OCI-LY1 (cell line): ENCODE measurements at regions not wholly inside any gene's neighbourhood (a gene's known extent, or its start where the extent isn't known, plus 50 kb on each side); places are given as distances from the start of the nearest gene placed in this dataset.

Source experiments
- H2AFZ ChIP-seq: fragments of 200-600 bp; sonication (generic), shearing (Covaris generic); 2 replicates; pipeline ENCODE4 v1.6.0; 2014; ENCODE audit warnings: antibody characterized with exemption, mild to moderate bottlenecking, low read length
- H3F3A ChIP-seq: fragments of 200-600 bp; sonication (generic), shearing (Covaris generic); 2 replicates; pipeline ENCODE4 v1.6.0; 2014; ENCODE audit warnings: mild to moderate bottlenecking, antibody characterized with exemption, low read length, moderate library complexity; ENCODE audit not compliant: insufficient read depth
- H3K27ac ChIP-seq: fragments of 200-600 bp; sonication (generic); 2 replicates; pipeline ENCODE4 v1.5.1; 2014; ENCODE audit warnings: low read length, mixed run types, mild to moderate bottlenecking, low read depth; ENCODE audit not compliant: poor library complexity, severe bottlenecking
- H3K27me3 ChIP-seq: fragments of 200-600 bp; sonication (generic); 2 replicates; pipeline ENCODE4 v1.6.0; 2014; ENCODE audit warnings: antibody characterized with exemption, mild to moderate bottlenecking, low read length, moderate library complexity; ENCODE audit not compliant: insufficient read depth
- H3K36me3 ChIP-seq: fragments of 200-600 bp; sonication (generic); 2 replicates; pipeline ENCODE4 v1.6.1; 2014; ENCODE audit warnings: mild to moderate bottlenecking, antibody characterized with exemption, low read length, moderate library complexity, mixed read lengths; ENCODE audit not compliant: insufficient read depth
- H3K4me1 ChIP-seq: fragments of 200-600 bp; sonication (generic); 2 replicates; pipeline ENCODE4 v1.5.1; 2014; ENCODE audit warnings: mild to moderate bottlenecking, low read length, moderate library complexity; ENCODE audit not compliant: insufficient read depth, severe bottlenecking
- H3K4me2 ChIP-seq: fragments of 200-600 bp; sonication (generic), shearing (Covaris generic); 2 replicates; pipeline ENCODE4 v1.6.1; 2014; ENCODE audit warnings: low read length
- H3K4me3 ChIP-seq: fragments of 200-600 bp; sonication (generic); 2 replicates; pipeline ENCODE4 v1.5.1; 2014; ENCODE audit warnings: low read length, low read depth, mild to moderate bottlenecking, mixed read lengths; ENCODE audit not compliant: poor library complexity, severe bottlenecking
- H3K79me2 ChIP-seq: fragments of 200-600 bp; shearing (Covaris generic); 2 replicates; pipeline ENCODE4 v1.6.1; 2016; ENCODE audit warnings: mixed run types, low read length, mixed read lengths; ENCODE audit not compliant: insufficient read depth
- H3K9ac ChIP-seq: fragments of 200-600 bp; sonication (generic), shearing (Covaris generic); 2 replicates; pipeline ENCODE4 v1.6.1; 2014; ENCODE audit warnings: mild to moderate bottlenecking, low read length, mixed read lengths
- H3K9me2 ChIP-seq: fragments of 200-600 bp; sonication (generic), shearing (Covaris generic); 2 replicates; pipeline ENCODE4 v1.6.1; 2014; ENCODE audit warnings: low read depth, mild to moderate bottlenecking, low read length, mixed read lengths
- H3K9me3 ChIP-seq: fragments of 200-600 bp; shearing (Covaris generic); 2 replicates; pipeline ENCODE4 v1.6.1; 2014; ENCODE audit warnings: low read length, mixed read lengths
- H4K20me1 ChIP-seq: fragments of 200-600 bp; sonication (generic), shearing (Covaris generic); 2 replicates; pipeline ENCODE4 v1.6.0; 2016; ENCODE audit warnings: mild to moderate bottlenecking, low read length; ENCODE audit not compliant: insufficient read depth
- EZH2 ChIP-seq: fragments of 200-600 bp; sonication (generic), shearing (Covaris generic); IDR thresholded peaks from 2 replicates; pipeline ENCODE4 v1.8.0; 2017; ENCODE audit warnings: borderline replicate concordance, mixed run types, mild to moderate bottlenecking, antibody characterized with exemption, low read length, moderate library complexity, mixed read lengths
- TF ChIP-seq, protein P1 (sequence below): fragments of 200-600 bp; sonication (generic), shearing (Covaris generic); IDR thresholded peaks from 2 replicates; pipeline ENCODE4 v1.5.1; 2017; ENCODE audit warnings: mild to moderate bottlenecking, antibody characterized with exemption, low read length, moderate library complexity, mixed read lengths

DNA sequence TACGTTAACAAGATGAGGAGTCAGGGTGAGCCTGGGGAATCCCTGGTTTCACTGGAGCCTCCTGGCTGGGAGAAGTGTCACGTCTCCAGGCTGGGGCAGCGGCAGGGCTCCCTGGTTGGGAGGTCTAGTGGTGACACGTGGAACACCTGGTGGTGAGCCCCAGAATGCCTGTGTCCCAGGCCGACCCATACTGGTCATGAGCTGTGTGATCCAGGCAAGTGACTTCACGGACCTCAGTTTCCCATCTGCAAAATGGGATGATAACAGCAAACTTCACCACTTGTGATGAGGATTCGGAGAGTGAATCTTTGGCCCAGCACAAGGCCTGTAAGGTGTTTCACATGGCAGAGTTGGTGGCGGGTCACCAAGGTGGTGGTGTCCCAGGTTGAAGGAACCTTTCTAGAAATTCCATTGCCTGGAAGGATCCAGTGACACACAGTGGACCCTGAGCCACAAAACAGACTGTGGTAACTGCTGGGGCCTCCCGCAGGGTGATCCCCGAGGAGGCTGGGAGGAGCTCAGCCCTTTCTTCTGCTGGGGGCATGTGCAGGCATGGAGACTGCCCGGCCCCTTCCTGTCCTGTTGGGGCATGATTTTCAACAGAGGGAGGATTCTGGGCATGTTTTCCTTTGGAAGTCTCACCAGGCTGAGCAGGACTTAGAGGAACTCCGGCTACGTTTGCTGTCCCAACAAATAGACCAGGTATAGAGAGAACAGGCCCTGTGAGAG, 153.9 kb upstream of the IER5L start:
- Histone ChIP-seq H3K79me2 (no peaks in the 10 kb centered on the region), H3K9me2 (no peaks in the 10 kb centered on the region), H3K9ac (no peak overlapping the region), H3K4me1 (no peaks in the 10 kb centered on the region), H2AFZ (no peak overlapping the region), H3K4me3 (no peak overlapping the region), H3K27ac (no peak overlapping the region), H3K9me3 (no peaks in the 10 kb centered on the region), H3K4me2 (no peak overlapping the region), H4K20me1 (no peaks in the 10 kb centered on the region), H3F3A (no peaks in the 10 kb centered on the region), H3K36me3 (peaks cover 6% of the 10 kb centered on the region; the same call in 1 of the 2 replicates), H3K27me3 (peaks cover 21% of the 10 kb centered on the region)
- TF ChIP-seq EZH2: no peak
- TF ChIP-seq, protein P1, sequence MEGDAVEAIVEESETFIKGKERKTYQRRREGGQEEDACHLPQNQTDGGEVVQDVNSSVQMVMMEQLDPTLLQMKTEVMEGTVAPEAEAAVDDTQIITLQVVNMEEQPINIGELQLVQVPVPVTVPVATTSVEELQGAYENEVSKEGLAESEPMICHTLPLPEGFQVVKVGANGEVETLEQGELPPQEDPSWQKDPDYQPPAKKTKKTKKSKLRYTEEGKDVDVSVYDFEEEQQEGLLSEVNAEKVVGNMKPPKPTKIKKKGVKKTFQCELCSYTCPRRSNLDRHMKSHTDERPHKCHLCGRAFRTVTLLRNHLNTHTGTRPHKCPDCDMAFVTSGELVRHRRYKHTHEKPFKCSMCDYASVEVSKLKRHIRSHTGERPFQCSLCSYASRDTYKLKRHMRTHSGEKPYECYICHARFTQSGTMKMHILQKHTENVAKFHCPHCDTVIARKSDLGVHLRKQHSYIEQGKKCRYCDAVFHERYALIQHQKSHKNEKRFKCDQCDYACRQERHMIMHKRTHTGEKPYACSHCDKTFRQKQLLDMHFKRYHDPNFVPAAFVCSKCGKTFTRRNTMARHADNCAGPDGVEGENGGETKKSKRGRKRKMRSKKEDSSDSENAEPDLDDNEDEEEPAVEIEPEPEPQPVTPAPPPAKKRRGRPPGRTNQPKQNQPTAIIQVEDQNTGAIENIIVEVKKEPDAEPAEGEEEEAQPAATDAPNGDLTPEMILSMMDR: no peak

DNA sequence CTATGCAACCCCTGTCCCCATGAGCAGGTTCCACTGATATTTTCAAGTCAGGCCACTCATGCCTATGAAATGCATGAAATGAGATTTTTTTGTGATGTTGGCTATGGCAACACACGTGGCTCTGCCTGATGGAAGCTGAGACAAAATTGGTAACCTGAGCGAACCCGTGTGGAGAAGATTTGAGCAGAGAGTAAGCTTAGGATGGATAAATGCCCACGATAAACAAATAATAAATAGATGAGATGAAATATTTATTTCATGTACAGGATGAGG, 153.4 kb upstream of the IER5L start:
- Histone ChIP-seq H3K4me2 (no peak overlapping the region), H3K36me3 (peaks cover 6% of the 10 kb centered on the region; the same call in 1 of the 2 replicates), H3F3A (no peaks in the 10 kb centered on the region), H2AFZ (no peak overlapping the region), H3K4me1 (no peaks in the 10 kb centered on the region), H3K9me3 (no peaks in the 10 kb centered on the region), H3K9me2 (no peaks in the 10 kb centered on the region), H3K79me2 (no peaks in the 10 kb centered on the region), H4K20me1 (no peaks in the 10 kb centered on the region), H3K27ac (no peak overlapping the region), H3K27me3 (peaks cover 21% of the 10 kb centered on the region), H3K9ac (no peak overlapping the region), H3K4me3 (no peak overlapping the region)
- no peak for TF ChIP-seq EZH2
- TF ChIP-seq, protein P1: no peak

DNA sequence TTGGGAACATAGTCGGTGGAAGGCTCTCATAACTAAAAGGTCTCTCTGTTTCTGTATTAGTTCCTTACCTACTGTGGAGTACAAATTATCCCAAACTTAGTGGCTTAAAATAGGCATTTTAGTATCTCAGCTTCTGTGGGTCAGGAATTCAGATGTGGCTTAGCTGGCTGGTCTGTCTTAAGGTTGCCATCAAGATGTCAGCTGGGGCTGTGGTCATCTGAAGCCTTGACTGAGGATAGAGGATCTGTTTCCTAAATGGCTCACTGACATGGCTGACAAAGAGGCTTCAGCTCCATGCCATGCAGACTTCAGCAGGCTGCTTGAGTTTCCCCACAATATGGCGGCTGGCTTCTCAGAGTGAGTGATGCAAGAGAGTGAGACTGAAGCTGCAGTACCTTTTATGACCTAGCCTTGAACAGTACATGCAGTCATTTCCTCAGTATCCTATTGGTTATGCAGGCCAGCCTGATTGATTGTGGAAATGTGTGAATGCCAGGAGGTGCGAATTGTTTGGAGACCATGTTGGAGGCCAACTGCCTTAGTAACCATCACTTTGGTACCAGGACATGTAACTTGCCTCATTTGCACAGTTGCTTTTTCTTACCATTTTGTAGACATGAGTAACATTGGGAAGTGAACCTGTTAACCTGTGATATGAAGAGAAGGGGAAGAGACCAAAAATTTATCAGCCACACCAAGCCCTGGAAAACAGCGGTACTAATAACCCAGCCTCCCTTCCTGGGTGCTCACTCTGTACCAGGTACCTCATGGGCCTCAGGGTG, 152.8 kb upstream of the IER5L start:
- no peak overlapping the region for H2AFZ ChIP-seq
- no peaks in the 10 kb centered on the region for H3F3A ChIP-seq
- no peaks in the 10 kb centered on the region for H3K9me3 ChIP-seq
- peaks cover 21% of the 10 kb centered on the region for H3K27me3 ChIP-seq
- no peak overlapping the region for H3K4me2 ChIP-seq
- H3K79me2 ChIP-seq: no peaks in the 10 kb centered on the region
- no peak overlapping the region for H3K4me3 ChIP-seq
- H3K27ac ChIP-seq: no peak overlapping the region
- H3K9me2 ChIP-seq: no peaks in the 10 kb centered on the region
- H3K36me3 ChIP-seq: peaks cover 6% of the 10 kb centered on the region; the same call in 1 of the 2 replicates
- H4K20me1 ChIP-seq: no peaks in the 10 kb centered on the region
- no peak for TF ChIP-seq EZH2
- TF ChIP-seq, protein P1: no peak
- no peaks in the 10 kb centered on the region for H3K4me1 ChIP-seq
- H3K9ac ChIP-seq: no peak overlapping the region
